DMS79 (cell line): ENCODE measurements at regions not wholly inside any gene's neighbourhood (a gene's known extent, or its start where the extent isn't known, plus 50 kb on each side); places are given as distances from the start of the nearest gene placed in this dataset.

Source experiments
- DNase-seq: peaks from one replicate; lab custom pipeline; 2025; lab: John Stamatoyannopoulos, UW

- no peak for DNase-seq
These were observed 229.7 kb upstream of the AGAP1 start for GRCh38 chr2:235264121-235264493.

- no peak for DNase-seq
These were observed 229.3 kb upstream of the AGAP1 start for GRCh38 chr2:235264512-235264911.

GRCh38 chr2:235265348-235265965 lies 228.4 kb upstream of the AGAP1 start:
- DNase-seq: no peak

- no peak for DNase-seq
These were observed 226.6 kb upstream of the AGAP1 start for GRCh38 chr2:235267251-235267650.

GRCh38 chr2:235268535-235268934 lies 225.3 kb upstream of the AGAP1 start:
- no peak for DNase-seq

GRCh38 chr2:235270291-235270690 lies 223.6 kb upstream of the AGAP1 start:
- no peak for DNase-seq

GRCh38 chr2:235270956-235271355 lies 222.9 kb upstream of the AGAP1 start:
- no peak for DNase-seq

GRCh38 chr2:235271936-235272335 lies 221.9 kb upstream of the AGAP1 start:
- DNase-seq: no peak

GRCh38 chr2:235274023-235274422 lies 219.8 kb upstream of the AGAP1 start:
- no peak for DNase-seq

- DNase-seq: no peak
These were observed 216.4 kb upstream of the AGAP1 start for GRCh38 chr2:235277485-235277884.

- DNase-seq: no peak
These were observed 215.0 kb upstream of the AGAP1 start for GRCh38 chr2:235278771-235279355.

- no peak for DNase-seq
These were observed 213.9 kb upstream of the AGAP1 start for GRCh38 chr2:235279965-235280364.

GRCh38 chr2:235283246-235283645 lies 210.6 kb upstream of the AGAP1 start:
- no peak for DNase-seq

- no peak for DNase-seq
These were observed 207.0 kb upstream of the AGAP1 start for GRCh38 chr2:235286622-235287374.

- DNase-seq: no peak
These were observed 206.5 kb upstream of the AGAP1 start for GRCh38 chr2:235287375-235287733.

- DNase-seq: no peak
These were observed 202.4 kb upstream of the AGAP1 start for GRCh38 chr2:235291461-235291860.

- no peak for DNase-seq
These were observed 200.8 kb upstream of the AGAP1 start for GRCh38 chr2:235293061-235293460.

- no peak for DNase-seq
These were observed 198.0 kb upstream of the AGAP1 start for GRCh38 chr2:235295831-235296230.

- DNase-seq: peak; percentile 79
These were observed 193.3 kb upstream of the AGAP1 start for GRCh38 chr2:235300368-235301201.

GRCh38 chr2:235301202-235302076 lies 192.4 kb upstream of the AGAP1 start:
- no peak for DNase-seq

GRCh38 chr2:235302263-235302662 lies 191.6 kb upstream of the AGAP1 start:
- no peak for DNase-seq
